GM12878 (cell line): ENCODE measurements at regions not wholly inside any gene's neighbourhood (a gene's known extent, or its start where the extent isn't known, plus 50 kb on each side); places are given as distances from the start of the nearest gene placed in this dataset.

Experiments
- ATAC-seq: fragments of 200-7000 bp; cut with Tn5 transposase; 3 replicates; pipeline ENCODE4 v1.9.1; 2020; ENCODE audit warnings: mild to moderate bottlenecking, moderate library complexity
- BruUV-seq: library from RNA; stranded (reverse); fragments of 400-500 nt; replicated peaks from 2 replicates; lab custom pipeline; 2021; lab: Mats Ljungman, UMichigan
- CTCF ChIA-PET: fragments of 300-600 bp; sonication (Branson Sonifier 250); formaldehyde crosslinking; extraction: SDS; loops from one replicate; lab custom pipeline; 2021; ENCODE audit warnings: inconsistent platforms; lab: Yijun Ruan, JAX
- POLR2A ChIA-PET: fragments of 350-600 bp; formaldehyde crosslinking; extraction: SDS; loops from one replicate; lab custom pipeline; 2021; ENCODE audit warnings: inconsistent platforms; lab: Charles Lee
- RAD21 ChIA-PET: fragments of 300-600 bp; sonication (Branson Sonifier 250); formaldehyde crosslinking; loops from one replicate; lab custom pipeline; 2023; ENCODE audit warnings: antibody characterized with exemption; ENCODE audit not compliant: unreplicated experiment; lab: Charles Lee
- SMC1A ChIA-PET: fragments of 300-600 bp; sonication (Branson Sonifier 250); formaldehyde crosslinking; loops from one replicate; lab custom pipeline; 2023; ENCODE audit not compliant: unreplicated experiment, uncharacterized antibody; lab: Charles Lee
- DNase-seq: peaks from one replicate; pipeline ENCODE4 v3.0.0-alpha.2; 2011; ENCODE audit warnings: low read depth, low spot score
- FAIRE-seq: peaks from 3 replicates; lab custom pipeline; 2011; peaks lifted over from hg19 to GRCh38; lab: Jason Lieb, UNC
- H2AFZ ChIP-seq: 2 replicates; pipeline ENCODE4 v1.6.0; 2011; ENCODE audit warnings: low read depth, low read length, control low read depth; ENCODE audit not compliant: control insufficient read depth
- H3K27ac ChIP-seq: 2 replicates; pipeline ENCODE4 v1.5.1; 2011; ENCODE audit warnings: control low read depth; ENCODE audit not compliant: control insufficient read depth, insufficient read depth
- H3K27me3 ChIP-seq, 2 experiments: replicated peaks in 1 of 2; 2 replicates each; pipeline versions ENCODE4 v1.6.0 to v1.6.1; 2011; ENCODE audit warnings: low read length in 1 of 2; ENCODE audit not compliant: control insufficient read depth in 2 of 2, insufficient read depth in 2 of 2
- H3K36me3 ChIP-seq, 2 experiments: 2 replicates each; pipeline ENCODE4 v1.5.1; 2011; ENCODE audit warnings: low read length in 1 of 2; ENCODE audit not compliant: control insufficient read depth in 2 of 2, insufficient read depth in 2 of 2
- H3K4me1 ChIP-seq: 2 replicates; pipeline ENCODE4 v1.6.1; 2011; ENCODE audit warnings: mild to moderate bottlenecking, low read length, moderate library complexity, mixed read lengths; ENCODE audit not compliant: control insufficient read depth, insufficient read depth
- H3K4me2 ChIP-seq: 2 replicates; pipeline ENCODE4 v1.6.0; 2011; ENCODE audit warnings: control low read depth; ENCODE audit not compliant: control insufficient read depth, insufficient read depth
- H3K4me3 ChIP-seq: fragments of 200-600 bp; sonication (generic); 2 replicates; pipeline ENCODE4 v1.5.1; 2016
- H3K79me2 ChIP-seq: 2 replicates; pipeline ENCODE4 v1.6.0; 2011; ENCODE audit warnings: low read length; ENCODE audit not compliant: control insufficient read depth, insufficient read depth
- H3K9ac ChIP-seq: 2 replicates; pipeline ENCODE4 v1.8.0; 2011; ENCODE audit warnings: low read length, control low read depth, mixed read lengths; ENCODE audit not compliant: control insufficient read depth, insufficient read depth
- H3K9me3 ChIP-seq: replicated peaks from 3 replicates; pipeline ENCODE4 v1.5.1; 2011; ENCODE audit warnings: mild to moderate bottlenecking, low read length; ENCODE audit not compliant: control insufficient read depth, insufficient read depth
- H4K20me1 ChIP-seq: 2 replicates; pipeline ENCODE4 v1.6.0; 2011; ENCODE audit not compliant: control insufficient read depth, insufficient read depth
- ASH2L ChIP-seq: fragments of 300-600, 200-600 bp; sonication (generic); IDR thresholded peaks from 2 replicates; pipeline ENCODE4 v1.6.1; 2017; ENCODE audit warnings: low read depth, mild to moderate bottlenecking, borderline replicate concordance
- BHLHE40 ChIP-seq, 2 experiments: fragments of 450-650 bp in 1 of 2; IDR thresholded peaks; 2 replicates each; pipeline ENCODE4 v1.6.1; 2011 to 2017; ENCODE audit warnings: low read depth in 2 of 2, borderline replicate concordance in 1 of 2, improper control_type of control experiment in 1 of 2, low read length in 1 of 2, mild to moderate bottlenecking in 1 of 2
- BMI1 ChIP-seq: fragments of 450-650 bp; IDR thresholded peaks from 2 replicates; pipeline ENCODE4 v1.6.1; 2016; ENCODE audit warnings: mild to moderate bottlenecking, moderate library complexity, borderline replicate concordance
- CBFB ChIP-seq: IDR thresholded peaks from 2 replicates; pipeline ENCODE4 v1.6.1; 2016; ENCODE audit warnings: antibody characterized with exemption, low read depth
- CBX3 ChIP-seq: fragments of 200-600 bp; sonication (generic); IDR thresholded peaks from 2 replicates; pipeline ENCODE4 v1.6.1; 2016; ENCODE audit warnings: low read depth, borderline replicate concordance
- CREB1 ChIP-seq: IDR thresholded peaks from 2 replicates; pipeline ENCODE4 v1.6.1; 2012; ENCODE audit warnings: low read depth, mild to moderate bottlenecking, inconsistent platforms
- CREM ChIP-seq: IDR thresholded peaks from 2 replicates; pipeline ENCODE4 v1.6.1; 2014; ENCODE audit warnings: antibody characterized with exemption, low read depth
- FOXK2 ChIP-seq: fragments of 450-650 bp; IDR thresholded peaks from 2 replicates; pipeline ENCODE4 v1.6.1; 2017; ENCODE audit warnings: mild to moderate bottlenecking, moderate library complexity
- HDAC2 ChIP-seq: fragments of 200-600 bp; sonication (generic); IDR thresholded peaks from 2 replicates; pipeline ENCODE4 v1.6.1; 2017
- MYB ChIP-seq: fragments of 150-350 bp; IDR thresholded peaks from 2 replicates; pipeline ENCODE4 v1.6.1; 2014; ENCODE audit warnings: mild to moderate bottlenecking, low read depth, low read length, borderline replicate concordance
- POLR2AphosphoS2 ChIP-seq: IDR thresholded peaks from 2 replicates; pipeline ENCODE4 v1.6.1; 2011; ENCODE audit warnings: low read depth, mild to moderate bottlenecking, low read length, improper control_type of control experiment, moderate library complexity
- RB1 ChIP-seq: fragments of 450-650 bp; formaldehyde crosslinking; IDR thresholded peaks from 2 replicates; pipeline ENCODE4 v1.6.1; 2017; ENCODE audit warnings: mild to moderate bottlenecking, borderline replicate concordance
- SREBF2 ChIP-seq: IDR thresholded peaks from 2 replicates; pipeline ENCODE4 v1.6.1; 2012; ENCODE audit warnings: mild to moderate bottlenecking, low read length
- TCF3 ChIP-seq: IDR thresholded peaks from 2 replicates; pipeline ENCODE4 v1.6.1; 2012; ENCODE audit warnings: low read depth, mild to moderate bottlenecking, low read length, borderline replicate concordance; ENCODE audit not compliant: insufficient read depth
- YBX1 ChIP-seq: fragments of 450-650 bp; IDR thresholded peaks from 2 replicates; pipeline ENCODE4 v1.6.1; 2016; ENCODE audit warnings: antibody characterized with exemption
- WGBS: methylation state at CpG from one replicate; pipeline ENCODE4 v1.1.6; 2016; ENCODE audit warnings: low lambda C conversion rate; ENCODE audit not compliant: insufficient replicate concordance, insufficient coverage; ENCODE audit errors: missing lambda C conversion rate; 5-methylcytosine and 5-hydroxymethylcytosine counted together
- in situ Hi-C: fragments of 300-500 bp; cut with MboI; formaldehyde crosslinking; loops from 9 replicates; pipeline ENCODE4 v1.14.3; 2018; ENCODE audit warnings: mixed read lengths
- intact Hi-C: fragments of 100-400 bp; cut with micrococcal nuclease; formaldehyde crosslinking; loops from one replicate; pipeline ENCODE4 v1.14.2; 2022; ENCODE audit not compliant: unreplicated experiment
- TF ChIP-seq, protein P1 (sequence below): fragments of 450-650 bp; IDR thresholded peaks from 2 replicates; pipeline ENCODE4 v1.6.1; 2018; ENCODE audit warnings: mild to moderate bottlenecking, low read depth, moderate library complexity; ENCODE audit not compliant: partially characterized antibody
- TF ChIP-seq, protein P2 (sequence below): IDR thresholded peaks from 2 replicates; pipeline ENCODE4 v1.6.1; 2011; ENCODE audit warnings: mild to moderate bottlenecking, low read depth, low read length, moderate library complexity; ENCODE audit not compliant: insufficient replicate concordance
- TF ChIP-seq, protein P3 (sequence below): fragments of 450-650 bp; IDR thresholded peaks from 2 replicates; pipeline ENCODE4 v1.6.1; 2018; ENCODE audit warnings: borderline replicate concordance, mild to moderate bottlenecking; ENCODE audit not compliant: partially characterized antibody
- TF ChIP-seq, protein P4 (sequence below): IDR thresholded peaks from 2 replicates; pipeline ENCODE4 v1.6.1; 2011; ENCODE audit warnings: borderline replicate concordance, low read depth, mild to moderate bottlenecking, moderate library complexity, low read length; ENCODE audit not compliant: insufficient read depth, poor library complexity, severe bottlenecking

DNA sequence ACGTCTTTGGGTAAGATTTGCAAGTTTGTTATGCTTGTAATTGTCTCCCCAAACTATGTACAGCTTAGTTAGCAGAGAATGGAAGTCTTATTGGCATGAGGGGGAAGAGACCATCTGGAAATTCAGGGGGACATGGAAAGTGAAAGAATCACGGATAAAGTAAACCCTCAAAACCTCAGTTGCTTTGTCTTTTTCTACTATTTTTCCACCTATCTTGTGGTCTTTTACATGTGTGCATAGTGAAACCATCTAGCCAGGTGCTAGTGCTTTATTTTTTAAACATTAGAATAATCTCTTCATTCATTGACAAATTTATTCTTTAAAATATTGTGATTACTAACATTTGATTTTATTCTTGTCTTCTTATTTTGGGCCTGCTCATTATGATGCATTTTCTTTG is 441.1 kb upstream of the RORB start:
- no TSS peak for BruUV-seq
- Histone ChIP-seq H3K27me3 (no peaks in the 10 kb centered on the region), H3K27ac (no peak overlapping the region), H3K36me3 (no peaks in the 10 kb centered on the region), H3K4me1 (no peaks in the 10 kb centered on the region), H3K4me3 (no peak overlapping the region), H3K9ac (no peak overlapping the region), H3K4me2 (no peak overlapping the region), H3K9me3 (no peaks in the 10 kb centered on the region), H4K20me1 (no peaks in the 10 kb centered on the region), H2AFZ (no peak overlapping the region), H3K79me2 (no peaks in the 10 kb centered on the region)
- ChIA-PET SMC1A (no interaction called here), POLR2A (no interaction called here), CTCF (no interaction called here), RAD21 (no interaction called here)
- WGBS: 0% methylated on average over 2 of the region's 2 CpGs
- intact Hi-C loops: no loop called here
- DNase-seq: no peak
- no peak for FAIRE-seq
- in situ Hi-C loops: no loop called here
- ATAC-seq: no peak
- TF ChIP-seq CBX3 (no peak), TCF3 (no peak), RB1 (no peak), FOXK2 (no peak), CREB1 (no peak), YBX1 (no peak), CBFB (no peak), ASH2L (no peak), HDAC2 (no peak), CREM (no peak), SREBF2 (no peak), MYB (no peak), BHLHE40 (IDR thresholded peaks at IDR 0.05; ENCODE audit: borderline replicate concordance in 1 of 2, low read depth in 2 of 2, low read length in 1 of 2) (no peak), POLR2AphosphoS2 (no peak), BMI1 (no peak)
- TF ChIP-seq, protein P1, sequence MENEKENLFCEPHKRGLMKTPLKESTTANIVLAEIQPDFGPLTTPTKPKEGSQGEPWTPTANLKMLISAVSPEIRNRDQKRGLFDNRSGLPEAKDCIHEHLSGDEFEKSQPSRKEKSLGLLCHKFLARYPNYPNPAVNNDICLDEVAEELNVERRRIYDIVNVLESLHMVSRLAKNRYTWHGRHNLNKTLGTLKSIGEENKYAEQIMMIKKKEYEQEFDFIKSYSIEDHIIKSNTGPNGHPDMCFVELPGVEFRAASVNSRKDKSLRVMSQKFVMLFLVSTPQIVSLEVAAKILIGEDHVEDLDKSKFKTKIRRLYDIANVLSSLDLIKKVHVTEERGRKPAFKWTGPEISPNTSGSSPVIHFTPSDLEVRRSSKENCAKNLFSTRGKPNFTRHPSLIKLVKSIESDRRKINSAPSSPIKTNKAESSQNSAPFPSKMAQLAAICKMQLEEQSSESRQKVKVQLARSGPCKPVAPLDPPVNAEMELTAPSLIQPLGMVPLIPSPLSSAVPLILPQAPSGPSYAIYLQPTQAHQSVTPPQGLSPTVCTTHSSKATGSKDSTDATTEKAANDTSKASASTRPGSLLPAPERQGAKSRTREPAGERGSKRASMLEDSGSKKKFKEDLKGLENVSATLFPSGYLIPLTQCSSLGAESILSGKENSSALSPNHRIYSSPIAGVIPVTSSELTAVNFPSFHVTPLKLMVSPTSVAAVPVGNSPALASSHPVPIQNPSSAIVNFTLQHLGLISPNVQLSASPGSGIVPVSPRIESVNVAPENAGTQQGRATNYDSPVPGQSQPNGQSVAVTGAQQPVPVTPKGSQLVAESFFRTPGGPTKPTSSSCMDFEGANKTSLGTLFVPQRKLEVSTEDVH: no peak
- TF ChIP-seq, protein P2, sequence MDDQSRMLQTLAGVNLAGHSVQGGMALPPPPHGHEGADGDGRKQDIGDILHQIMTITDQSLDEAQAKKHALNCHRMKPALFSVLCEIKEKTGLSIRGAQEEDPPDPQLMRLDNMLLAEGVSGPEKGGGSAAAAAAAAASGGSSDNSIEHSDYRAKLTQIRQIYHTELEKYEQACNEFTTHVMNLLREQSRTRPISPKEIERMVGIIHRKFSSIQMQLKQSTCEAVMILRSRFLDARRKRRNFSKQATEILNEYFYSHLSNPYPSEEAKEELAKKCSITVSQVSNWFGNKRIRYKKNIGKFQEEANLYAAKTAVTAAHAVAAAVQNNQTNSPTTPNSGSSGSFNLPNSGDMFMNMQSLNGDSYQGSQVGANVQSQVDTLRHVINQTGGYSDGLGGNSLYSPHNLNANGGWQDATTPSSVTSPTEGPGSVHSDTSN: no peak
- TF ChIP-seq, protein P3, sequence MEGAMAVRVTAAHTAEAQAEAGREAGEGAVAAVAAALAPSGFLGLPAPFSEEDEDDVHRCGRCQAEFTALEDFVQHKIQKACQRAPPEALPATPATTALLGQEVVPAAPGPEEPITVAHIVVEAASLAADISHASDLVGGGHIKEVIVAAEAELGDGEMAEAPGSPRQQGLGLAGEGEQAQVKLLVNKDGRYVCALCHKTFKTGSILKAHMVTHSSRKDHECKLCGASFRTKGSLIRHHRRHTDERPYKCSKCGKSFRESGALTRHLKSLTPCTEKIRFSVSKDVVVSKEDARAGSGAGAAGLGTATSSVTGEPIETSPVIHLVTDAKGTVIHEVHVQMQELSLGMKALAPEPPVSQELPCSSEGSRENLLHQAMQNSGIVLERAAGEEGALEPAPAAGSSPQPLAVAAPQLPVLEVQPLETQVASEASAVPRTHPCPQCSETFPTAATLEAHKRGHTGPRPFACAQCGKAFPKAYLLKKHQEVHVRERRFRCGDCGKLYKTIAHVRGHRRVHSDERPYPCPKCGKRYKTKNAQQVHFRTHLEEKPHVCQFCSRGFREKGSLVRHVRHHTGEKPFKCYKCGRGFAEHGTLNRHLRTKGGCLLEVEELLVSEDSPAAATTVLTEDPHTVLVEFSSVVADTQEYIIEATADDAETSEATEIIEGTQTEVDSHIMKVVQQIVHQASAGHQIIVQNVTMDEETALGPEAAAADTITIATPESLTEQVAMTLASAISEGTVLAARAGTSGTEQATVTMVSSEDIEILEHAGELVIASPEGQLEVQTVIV: no peak
- TF ChIP-seq, protein P4, sequence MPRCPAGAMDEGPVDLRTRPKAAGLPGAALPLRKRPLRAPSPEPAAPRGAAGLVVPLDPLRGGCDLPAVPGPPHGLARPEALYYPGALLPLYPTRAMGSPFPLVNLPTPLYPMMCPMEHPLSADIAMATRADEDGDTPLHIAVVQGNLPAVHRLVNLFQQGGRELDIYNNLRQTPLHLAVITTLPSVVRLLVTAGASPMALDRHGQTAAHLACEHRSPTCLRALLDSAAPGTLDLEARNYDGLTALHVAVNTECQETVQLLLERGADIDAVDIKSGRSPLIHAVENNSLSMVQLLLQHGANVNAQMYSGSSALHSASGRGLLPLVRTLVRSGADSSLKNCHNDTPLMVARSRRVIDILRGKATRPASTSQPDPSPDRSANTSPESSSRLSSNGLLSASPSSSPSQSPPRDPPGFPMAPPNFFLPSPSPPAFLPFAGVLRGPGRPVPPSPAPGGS: no peak
